ENCODE measurements at regions not wholly inside any gene's neighbourhood (a gene's known extent, or its start where the extent isn't known, plus 50 kb on each side); places are given as distances from the start of the nearest gene placed in this dataset.

- no peak overlapping the region for H4K8ac ChIP-seq (ENCODE audit: extremely low read depth, insufficient read depth, low read length)
- H4K91ac ChIP-seq (replicated peaks; ENCODE audit: insufficient read length, low read length), result no peak overlapping the region
- no peak overlapping the region for H2AK5ac ChIP-seq (ENCODE audit: low read depth, low read length)
- H4K5ac ChIP-seq (ENCODE audit: insufficient read length, low read depth, low read length), result no peak overlapping the region
- ChIA-PET POLR2A (ENCODE audit: partially characterized antibody) (no interaction called here), CTCF (ENCODE audit: partially characterized antibody) (interaction anchor here (1.3 kb wide), 1 partner anchor 39 kb away, joined by 3 read pairs; no protein-coding TSS in a partner anchor)
- H3K4me2 ChIP-seq (ENCODE audit: insufficient read depth in 1 of 2, low read depth in 2 of 2, low read length in 2 of 2), result no peak overlapping the region
- H3K27ac ChIP-seq (ENCODE audit: low read depth, low read length), result no peak overlapping the region
- no peak overlapping the region for H2BK120ac ChIP-seq (replicated peaks; ENCODE audit: low read depth, low read length)
- no peak overlapping the region for H2BK5ac ChIP-seq (ENCODE audit: low read depth, low read length)
- peak overlapping the region; percentile 21 for H3K56ac ChIP-seq (replicated peaks; ENCODE audit: insufficient read length, low read depth, low read length)
- H3K18ac ChIP-seq (ENCODE audit: extremely low read depth, low read length), result no peak overlapping the region
- H3K14ac ChIP-seq (ENCODE audit: insufficient read length), result no peak overlapping the region
- H2AFZ ChIP-seq (ENCODE audit: low read length), result no peak overlapping the region
- no peak overlapping the region for H3K4me3 ChIP-seq (ENCODE audit: extremely low read depth in 1 of 4, insufficient read depth in 2 of 4, low read depth in 3 of 4, low read length in 4 of 4)
- H3K27me3 ChIP-seq (replicated peaks in 1 of 4; ENCODE audit: control insufficient read depth in 3 of 4, extremely low read depth in 1 of 4, insufficient read depth in 3 of 4, low read length in 3 of 4), result no peaks in the 10 kb centered on the region
- no peaks in the 10 kb centered on the region for H4K20me1 ChIP-seq (replicated peaks in 1 of 2; ENCODE audit: control insufficient read depth in 1 of 2, insufficient read depth in 2 of 2, low read length in 2 of 2)
- H3K79me2 ChIP-seq (ENCODE audit: control insufficient read depth in 1 of 2, insufficient read depth in 2 of 2, low read length in 2 of 2), result no peaks in the 10 kb centered on the region
- no peak overlapping the region for H3K9ac ChIP-seq (replicated peaks in 1 of 4; ENCODE audit: extremely low read depth in 1 of 4, low read depth in 3 of 4, low read length in 3 of 4)
- H3K9me3 ChIP-seq (ENCODE audit: insufficient read depth in 2 of 2, low read depth in 1 of 2, low read length in 1 of 2), result no peaks in the 10 kb centered on the region
- no peak overlapping the region for H2BK15ac ChIP-seq (ENCODE audit: low read length)
- H2BK20ac ChIP-seq (ENCODE audit: low read length), result no peak overlapping the region
- no peak overlapping the region for H2BK12ac ChIP-seq (ENCODE audit: low read depth, low read length)
- no peaks in the 10 kb centered on the region for H3K4me1 ChIP-seq (replicated peaks in 1 of 4; ENCODE audit: control insufficient read depth in 3 of 4, insufficient read depth in 4 of 4, low read length in 3 of 4)
- H3K23me2 ChIP-seq (ENCODE audit: low read depth, low read length), result no peaks in the 10 kb centered on the region
- no peaks in the 10 kb centered on the region for H3K36me3 ChIP-seq (ENCODE audit: control insufficient read depth in 2 of 4, insufficient read depth in 4 of 4, low read length in 3 of 4)
- no peak overlapping the region for H3K23ac ChIP-seq (ENCODE audit: insufficient read length)
- FAIRE-seq (no peak), DNase-seq (ENCODE audit: low read depth in 1 of 2, low spot score in 2 of 2) (no peak)
- 94% methylated on average over 1 of the region's 1 CpG; no CpG with 5 or more reads in 1 of the 2 experiments for WGBS, 2 experiments (ENCODE audit: extremely low coverage in 1 of 2, insufficient coverage in 1 of 2, insufficient read length in 1 of 2, insufficient replicate concordance in 2 of 2, low coverage in 1 of 2, low lambda C conversion rate in 2 of 2, missing lambda C conversion rate in 1 of 2)
- no peak overlapping the region for H3K4ac ChIP-seq (replicated peaks; ENCODE audit: insufficient read length, low read depth, low read length)
- no peaks in the 10 kb centered on the region for H3K79me1 ChIP-seq (ENCODE audit: low read depth, low read length)
- no peak for TF ChIP-seq RBBP5 (IDR thresholded peaks at IDR 0.05; ENCODE audit: borderline replicate concordance, low read depth, low read length)
- TF ChIP-seq PHF8 (conservative IDR thresholded peaks at IDR 0.05; ENCODE audit: low read depth, low read length), result no peak
- TF ChIP-seq TAF7 (optimal IDR thresholded peaks at IDR 0.05; ENCODE audit: borderline replicate concordance, low read depth, low read length), result no peak
- TF ChIP-seq EP300 (IDR thresholded peaks at IDR 0.05; ENCODE audit: borderline replicate concordance in 1 of 2, low read depth in 2 of 2, low read length in 2 of 2), result no peak
- TF ChIP-seq SP2 (IDR thresholded peaks at IDR 0.05; ENCODE audit: low read length), result no peak
- no peak for TF ChIP-seq SIX5 (IDR thresholded peaks at IDR 0.05; ENCODE audit: low read depth, low read length)
- TF ChIP-seq RFX5 (IDR thresholded peaks at IDR 0.05; ENCODE audit: borderline replicate concordance, low read depth, low read length), result no peak
- TF ChIP-seq SRF (IDR thresholded peaks at IDR 0.05; ENCODE audit: low read depth, low read length), result no peak
Measured at GRCh38 chr11:86122773-86123172, 53.9 kb upstream of the PICALM start.
